PC-9 (cell line): ENCODE measurements at regions not wholly inside any gene's neighbourhood (a gene's known extent, or its start where the extent isn't known, plus 50 kb on each side); places are given as distances from the start of the nearest gene placed in this dataset.

Experiments
- BruUV-seq: library from RNA; stranded (reverse); fragments of 400-500 nt; replicated peaks from 2 replicates; lab custom pipeline; 2021; lab: Mats Ljungman, UMichigan
- CTCF ChIA-PET: fragments of 300-600 bp; sonication (Branson Sonifier 250); formaldehyde crosslinking; loops from one replicate; lab custom pipeline; 2022; ENCODE audit warnings: antibody characterized with exemption; lab: Charles Lee
- POLR2A ChIA-PET: fragments of 300-600 bp; sonication (Branson Sonifier 250); formaldehyde crosslinking; loops from one replicate; lab custom pipeline; 2022; ENCODE audit warnings: antibody characterized with exemption; ENCODE audit not compliant: unreplicated experiment; lab: Charles Lee
- DNase-seq, 2 experiments: peaks; one replicate each; pipeline versions ENCODE4 v3.0.0 to v3.0.0-alpha.2; 2015 to 2022; ENCODE audit warnings: mixed read lengths in 1 of 2
- H2AFZ ChIP-seq: fragments of 200-600 bp; sonication (generic); 2 replicates; pipeline ENCODE4 v1.8.1; 2017; ENCODE audit warnings: antibody characterized with exemption
- H3F3A ChIP-seq: fragments of 200-600 bp; sonication (generic); 2 replicates; pipeline ENCODE4 v1.8.1; 2017; ENCODE audit warnings: antibody characterized with exemption, mild to moderate bottlenecking, low read depth; ENCODE audit not compliant: insufficient read depth
- H3K27ac ChIP-seq: fragments of 200-600 bp; sonication (generic); 2 replicates; pipeline ENCODE4 v1.6.1; 2016; ENCODE audit warnings: mixed run types
- H3K27me3 ChIP-seq: fragments of 200-600 bp; sonication (generic); 2 replicates; pipeline ENCODE4 v1.6.1; 2016; ENCODE audit warnings: low read depth, mixed run types; ENCODE audit not compliant: insufficient read depth
- H3K36me3 ChIP-seq: fragments of 200-600 bp; sonication (generic); 2 replicates; pipeline ENCODE4 v1.6.1; 2016; ENCODE audit warnings: low read depth, mixed run types
- H3K4me1 ChIP-seq: fragments of 200-600 bp; sonication (generic); replicated peaks from 2 replicates; pipeline ENCODE4 v1.6.1; 2016; ENCODE audit warnings: mixed run types; ENCODE audit not compliant: insufficient read depth
- H3K4me2 ChIP-seq: fragments of 200-600 bp; sonication (generic); 2 replicates; pipeline ENCODE4 v1.6.1; 2017; ENCODE audit warnings: mixed run types
- H3K4me3 ChIP-seq: fragments of 200-600 bp; sonication (generic); 2 replicates; pipeline ENCODE4 v1.6.1; 2016; ENCODE audit warnings: mixed run types
- H3K79me2 ChIP-seq: fragments of 200-600 bp; sonication (generic); 2 replicates; pipeline ENCODE4 v1.6.1; 2017; ENCODE audit warnings: low read depth, mixed run types
- H3K9me2 ChIP-seq: fragments of 200-600 bp; sonication (generic); 2 replicates; pipeline ENCODE4 v1.8.1; 2017; ENCODE audit warnings: mild to moderate bottlenecking; ENCODE audit not compliant: insufficient read depth
- H3K9me3 ChIP-seq: fragments of 200-600 bp; sonication (generic); 2 replicates; pipeline ENCODE4 v1.8.1; 2016; ENCODE audit warnings: low read depth; ENCODE audit not compliant: insufficient read depth
- H4K20me1 ChIP-seq: fragments of 200-600 bp; sonication (generic); 2 replicates; pipeline ENCODE4 v1.8.1; 2017; ENCODE audit not compliant: insufficient read depth
- CTCF ChIP-seq: fragments of 200-600 bp; sonication (generic); conservative IDR thresholded peaks from 2 replicates; pipeline ENCODE4 v1.6.1; 2017; ENCODE audit warnings: mixed run types, antibody characterized with exemption, mild to moderate bottlenecking, moderate library complexity
- EZH2 ChIP-seq: fragments of 200-600 bp; sonication (generic); IDR thresholded peaks from 2 replicates; pipeline ENCODE4 v1.8.0; 2017; ENCODE audit warnings: antibody characterized with exemption, low read depth
- intact Hi-C: fragments of 100-400 bp; cut with micrococcal nuclease; formaldehyde crosslinking; loops from one replicate; pipeline ENCODE4 v1.10.0; 2022; ENCODE audit not compliant: unreplicated experiment

GRCh38 chr18:11320986-11321385, 171.6 kb upstream of the PIEZO2 start:
- H3K79me2 ChIP-seq = no peaks in the 10 kb centered on the region
- no peak overlapping the region for H3K27ac ChIP-seq
- TF ChIP-seq EZH2 (no peak), CTCF (no peak)
- CTCF ChIA-PET = no interaction called here
- POLR2A ChIA-PET = no interaction called here
- H3K9me2 ChIP-seq = no peaks in the 10 kb centered on the region
- H3K4me3 ChIP-seq = no peak overlapping the region
- H3K9me3 ChIP-seq = no peaks in the 10 kb centered on the region
- intact Hi-C loops = no loop called here
- DNase-seq = no peak
- no peak overlapping the region for H3K4me2 ChIP-seq
- no TSS peak for BruUV-seq
- H3K4me1 ChIP-seq = no peaks in the 10 kb centered on the region
- no peaks in the 10 kb centered on the region for H3K36me3 ChIP-seq
- H4K20me1 ChIP-seq = no peaks in the 10 kb centered on the region
- peaks cover 8% of the 10 kb centered on the region; the same call in 1 of the 2 replicates for H3K27me3 ChIP-seq
- no peaks in the 10 kb centered on the region for H3F3A ChIP-seq
- no peak overlapping the region for H2AFZ ChIP-seq

- Histone ChIP-seq H3K4me2 (no peak overlapping the region), H3K9me2 (no peaks in the 10 kb centered on the region), H3K27me3 (peaks cover 24% of the 10 kb centered on the region), H3K79me2 (no peaks in the 10 kb centered on the region), H3K4me1 (no peaks in the 10 kb centered on the region), H3K27ac (no peak overlapping the region), H3K4me3 (no peak overlapping the region), H3K9me3 (no peaks in the 10 kb centered on the region), H2AFZ (no peak overlapping the region), H3K36me3 (no peaks in the 10 kb centered on the region), H3F3A (no peaks in the 10 kb centered on the region), H4K20me1 (no peaks in the 10 kb centered on the region)
- CTCF ChIA-PET = no interaction called here
- intact Hi-C loops = loop anchor here (10.0 kb wide), 2 partner anchors 198 to 718 kb away; no protein-coding TSS in a partner anchor
- no TSS peak for BruUV-seq
- DNase-seq = no peak
- TF ChIP-seq CTCF (no peak), EZH2 (no peak)
- POLR2A ChIA-PET = no interaction called here
These were observed 167.2 kb upstream of the PIEZO2 start for GRCh38 chr18:11316546-11316945.

- H3K36me3 ChIP-seq = no peaks in the 10 kb centered on the region
- H3K9me3 ChIP-seq = no peaks in the 10 kb centered on the region
- H3K27ac ChIP-seq = no peak overlapping the region
- no peaks in the 10 kb centered on the region for H3F3A ChIP-seq
- no TSS peak for BruUV-seq
- no peaks in the 10 kb centered on the region for H4K20me1 ChIP-seq
- TF ChIP-seq CTCF = peak; percentile 69
- TF ChIP-seq EZH2 = no peak
- H3K4me2 ChIP-seq = no peak overlapping the region
- no peaks in the 10 kb centered on the region for H3K9me2 ChIP-seq
- H2AFZ ChIP-seq = no peak overlapping the region
- H3K27me3 ChIP-seq = peaks cover 29% of the 10 kb centered on the region
- peak in 1 of 2 experiments; percentile 40 for DNase-seq
- H3K4me3 ChIP-seq = no peak overlapping the region
- H3K4me1 ChIP-seq = no peaks in the 10 kb centered on the region
- no peaks in the 10 kb centered on the region for H3K79me2 ChIP-seq
- ChIA-PET POLR2A (interaction anchor here (0.7 kb wide), 1 partner anchor 87 kb away, joined by 4 read pairs; no protein-coding TSS in a partner anchor), CTCF (interaction anchor here (0.6 to 1.0 kb wide), 4 partner anchors 195 to 1303 kb away, joined by 3 to 4 read pairs (median 4); no protein-coding TSS in a partner anchor)
- intact Hi-C loops = loop anchor here (2.0 to 10.0 kb wide), 3 partner anchors 204 to 724 kb away; no protein-coding TSS in a partner anchor
These were observed 161.2 kb upstream of the PIEZO2 start for GRCh38 chr18:11310476-11311086.
